ENCODE measurements at regions not wholly inside any gene's neighbourhood (a gene's known extent, or its start where the extent isn't known, plus 50 kb on each side); places are given as distances from the start of the nearest gene placed in this dataset.

DNA sequence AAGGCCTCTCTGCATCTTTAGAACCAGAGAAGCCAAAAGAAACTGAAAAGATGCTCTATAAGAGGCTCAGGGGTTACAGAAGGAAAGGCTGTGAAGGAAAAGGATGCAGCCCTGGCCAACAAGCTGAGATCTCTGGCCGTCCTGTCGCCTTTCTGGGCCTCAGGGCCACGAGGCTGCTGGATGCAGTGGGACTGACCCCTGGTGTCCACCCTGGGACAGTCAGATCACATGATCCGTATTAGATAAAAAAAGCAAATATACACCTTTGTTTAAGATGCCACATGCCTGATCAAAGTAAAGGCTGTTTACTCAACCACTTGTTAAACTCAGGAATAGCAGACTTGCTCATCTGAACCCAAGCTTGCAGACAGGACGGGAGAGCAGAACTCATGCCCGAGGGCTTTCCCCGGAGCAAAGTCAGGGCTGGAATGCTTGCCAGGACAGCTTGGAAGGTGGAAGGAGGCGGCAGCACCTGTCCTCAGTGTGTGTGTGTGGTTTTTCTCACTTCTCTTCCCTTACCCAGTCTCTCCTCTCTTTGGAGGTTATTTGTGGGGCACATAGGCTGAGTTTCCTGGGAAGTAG lies 206.5 kb upstream of the TSHZ3 start:
- Histone ChIP-seq H3K27me3 (ENCODE audit: control insufficient read depth, low read length) (no peaks in the 10 kb centered on the region), H3K36me3 (ENCODE audit: control insufficient read depth, low read length) (no peaks in the 10 kb centered on the region), H3K4me3 (ENCODE audit: low read length) (no peak overlapping the region), H3K79me2 (ENCODE audit: control insufficient read depth, low read length) (no peaks in the 10 kb centered on the region), H3K4me2 (ENCODE audit: low read length) (no peak overlapping the region), H3F3A (ENCODE audit: control insufficient read depth, insufficient read depth) (no peaks in the 10 kb centered on the region), H4K20me1 (ENCODE audit: control insufficient read depth, insufficient read depth, low read depth, low read length) (no peaks in the 10 kb centered on the region), H3K9me3 (ENCODE audit: control insufficient read depth, insufficient read depth, low read length) (peaks cover 5% of the 10 kb centered on the region; the same call in 1 of the 2 replicates), H3K27ac (ENCODE audit: low read depth, low read length) (no peak overlapping the region), H3K9me2 (replicated peaks; ENCODE audit: control insufficient read depth, low read length) (no peaks in the 10 kb centered on the region), H3K4me1 (ENCODE audit: control insufficient read depth, low read length) (no peaks in the 10 kb centered on the region)
- TF ChIP-seq EZH2phosphoT487 (IDR thresholded peaks at IDR 0.05; ENCODE audit: borderline replicate concordance, low read length): no peak
- TF ChIP-seq, protein P1, sequence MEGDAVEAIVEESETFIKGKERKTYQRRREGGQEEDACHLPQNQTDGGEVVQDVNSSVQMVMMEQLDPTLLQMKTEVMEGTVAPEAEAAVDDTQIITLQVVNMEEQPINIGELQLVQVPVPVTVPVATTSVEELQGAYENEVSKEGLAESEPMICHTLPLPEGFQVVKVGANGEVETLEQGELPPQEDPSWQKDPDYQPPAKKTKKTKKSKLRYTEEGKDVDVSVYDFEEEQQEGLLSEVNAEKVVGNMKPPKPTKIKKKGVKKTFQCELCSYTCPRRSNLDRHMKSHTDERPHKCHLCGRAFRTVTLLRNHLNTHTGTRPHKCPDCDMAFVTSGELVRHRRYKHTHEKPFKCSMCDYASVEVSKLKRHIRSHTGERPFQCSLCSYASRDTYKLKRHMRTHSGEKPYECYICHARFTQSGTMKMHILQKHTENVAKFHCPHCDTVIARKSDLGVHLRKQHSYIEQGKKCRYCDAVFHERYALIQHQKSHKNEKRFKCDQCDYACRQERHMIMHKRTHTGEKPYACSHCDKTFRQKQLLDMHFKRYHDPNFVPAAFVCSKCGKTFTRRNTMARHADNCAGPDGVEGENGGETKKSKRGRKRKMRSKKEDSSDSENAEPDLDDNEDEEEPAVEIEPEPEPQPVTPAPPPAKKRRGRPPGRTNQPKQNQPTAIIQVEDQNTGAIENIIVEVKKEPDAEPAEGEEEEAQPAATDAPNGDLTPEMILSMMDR (IDR thresholded peaks at IDR 0.05; ENCODE audit: low read depth, low read length, poor library complexity, severe bottlenecking): no peak

- H3K36me3 ChIP-seq (ENCODE audit: control insufficient read depth, low read length): no peaks in the 10 kb centered on the region
- no peaks in the 10 kb centered on the region for H4K20me1 ChIP-seq (ENCODE audit: control insufficient read depth, insufficient read depth, low read depth, low read length)
- H3F3A ChIP-seq (ENCODE audit: control insufficient read depth, insufficient read depth): no peaks in the 10 kb centered on the region
- no peak for TF ChIP-seq EZH2phosphoT487 (IDR thresholded peaks at IDR 0.05; ENCODE audit: borderline replicate concordance, low read length)
- TF ChIP-seq, protein P1 (IDR thresholded peaks at IDR 0.05; ENCODE audit: low read depth, low read length, poor library complexity, severe bottlenecking): no peak
- no peaks in the 10 kb centered on the region; the same call in 1 of the 2 replicates for H3K9me3 ChIP-seq (ENCODE audit: control insufficient read depth, insufficient read depth, low read length)
- no peaks in the 10 kb centered on the region for H3K9me2 ChIP-seq (replicated peaks; ENCODE audit: control insufficient read depth, low read length)
- no peaks in the 10 kb centered on the region for H3K4me1 ChIP-seq (ENCODE audit: control insufficient read depth, low read length)
- H3K27ac ChIP-seq (ENCODE audit: low read depth, low read length): no peak overlapping the region
- no peak overlapping the region for H3K4me3 ChIP-seq (ENCODE audit: low read length)
- H3K27me3 ChIP-seq (ENCODE audit: control insufficient read depth, low read length): no peaks in the 10 kb centered on the region
- no peak overlapping the region for H3K4me2 ChIP-seq (ENCODE audit: low read length)
- H3K79me2 ChIP-seq (ENCODE audit: control insufficient read depth, low read length): no peaks in the 10 kb centered on the region
Measured at GRCh38 chr19:31559494-31559893, 210.3 kb upstream of the TSHZ3 start.

DNA sequence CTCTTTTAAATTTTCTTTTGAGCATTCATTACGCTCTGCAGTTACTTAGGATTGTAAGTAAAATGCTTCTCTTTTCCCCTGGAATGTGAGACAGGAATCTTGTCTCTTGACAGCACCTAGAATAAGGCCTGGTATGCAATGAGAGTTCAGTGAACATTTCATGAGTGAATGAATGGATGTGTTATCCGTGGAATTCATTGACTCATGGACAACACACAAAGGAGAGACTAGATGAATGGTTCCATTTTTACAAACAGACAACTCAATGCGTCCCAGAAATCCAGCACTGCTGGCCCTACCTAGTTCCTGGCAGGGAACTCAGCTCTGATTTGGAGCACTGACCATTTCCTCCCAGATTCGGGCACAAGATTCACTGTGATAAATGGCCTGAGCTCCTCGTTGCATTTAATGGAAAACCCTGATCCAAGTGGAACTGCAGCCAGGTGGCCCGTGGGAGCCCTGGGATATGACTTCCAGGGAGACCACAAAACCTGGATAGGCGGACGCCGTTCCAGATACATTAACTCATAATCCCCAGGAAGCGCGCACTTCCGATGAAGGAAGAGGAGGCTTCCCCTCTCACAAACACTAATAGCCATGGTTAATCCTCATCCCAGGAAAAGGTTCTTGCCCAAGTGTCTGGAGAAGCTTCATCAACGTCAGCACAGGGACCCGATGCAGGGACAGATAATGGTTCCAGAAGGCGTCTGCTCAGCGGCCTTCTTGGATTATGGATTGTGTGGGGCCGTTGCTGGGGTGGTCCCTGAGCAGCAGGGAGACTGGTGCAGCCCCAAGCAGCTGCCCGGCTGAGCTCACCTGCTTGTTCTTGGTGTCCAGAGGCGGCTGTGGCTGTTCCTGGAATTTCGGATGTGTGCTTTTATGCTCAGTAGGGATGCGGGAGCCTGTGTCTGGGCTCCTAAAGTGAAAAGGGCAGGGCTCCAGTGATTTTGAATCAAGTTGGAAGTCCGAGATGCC lies 211.1 kb upstream of the TSHZ3 start:
- no peaks in the 10 kb centered on the region for H3K4me1 ChIP-seq (ENCODE audit: control insufficient read depth, low read length)

More for the DNA sequence above, 211.1 kb upstream of the TSHZ3 start:
- H4K20me1 ChIP-seq (ENCODE audit: control insufficient read depth, insufficient read depth, low read depth, low read length): no peaks in the 10 kb centered on the region
- no peaks in the 10 kb centered on the region for H3K9me2 ChIP-seq (replicated peaks; ENCODE audit: control insufficient read depth, low read length)
- peaks cover 6% of the 10 kb centered on the region; the same call in 1 of the 2 replicates for H3K9me3 ChIP-seq (ENCODE audit: control insufficient read depth, insufficient read depth, low read length)
- no peaks in the 10 kb centered on the region for H3K27me3 ChIP-seq (ENCODE audit: control insufficient read depth, low read length)
- H3K79me2 ChIP-seq (ENCODE audit: control insufficient read depth, low read length): no peaks in the 10 kb centered on the region
- no peaks in the 10 kb centered on the region for H3K36me3 ChIP-seq (ENCODE audit: control insufficient read depth, low read length)
- H3K4me2 ChIP-seq (ENCODE audit: low read length): no peak overlapping the region
- no peak overlapping the region for H3K27ac ChIP-seq (ENCODE audit: low read depth, low read length)
- TF ChIP-seq EZH2phosphoT487 (IDR thresholded peaks at IDR 0.05; ENCODE audit: borderline replicate concordance, low read length): no peak
- TF ChIP-seq, protein P1 (IDR thresholded peaks at IDR 0.05; ENCODE audit: low read depth, low read length, poor library complexity, severe bottlenecking): no peak
- no peak overlapping the region for H3K4me3 ChIP-seq (ENCODE audit: low read length)
- no peaks in the 10 kb centered on the region for H3F3A ChIP-seq (ENCODE audit: control insufficient read depth, insufficient read depth)
